Coronary artery (tissue), 2 donors: ENCODE measurements at regions not wholly inside any gene's neighbourhood (a gene's known extent, or its start where the extent isn't known, plus 50 kb on each side); places are given as distances from the start of the nearest gene placed in this dataset.
A peak's percentile ranks its signal among the peaks of the same experiment; 100 is the strongest.

Source experiments
- DNase-seq: peaks from one replicate; pipeline ENCODE4 v3.0.0-alpha.2; 2017; ENCODE audit warnings: low spot score
- H3K27ac ChIP-seq, 2 donors: fragments of 200-600 bp; sonication (generic); one replicate each; pipeline ENCODE4 v1.5.1; 2016 to 2019
- H3K4me3 ChIP-seq: fragments of 200-600 bp; sonication (generic); 2 replicates; pipeline ENCODE4 v1.5.1; 2016; ENCODE audit warnings: mild to moderate bottlenecking, moderate library complexity
- TF ChIP-seq, protein P1 (sequence below): fragments of 200-600 bp; sonication (generic); IDR thresholded peaks from one replicate; pipeline ENCODE4 v1.5.1; 2019; ENCODE audit warnings: antibody characterized with exemption

DNA sequence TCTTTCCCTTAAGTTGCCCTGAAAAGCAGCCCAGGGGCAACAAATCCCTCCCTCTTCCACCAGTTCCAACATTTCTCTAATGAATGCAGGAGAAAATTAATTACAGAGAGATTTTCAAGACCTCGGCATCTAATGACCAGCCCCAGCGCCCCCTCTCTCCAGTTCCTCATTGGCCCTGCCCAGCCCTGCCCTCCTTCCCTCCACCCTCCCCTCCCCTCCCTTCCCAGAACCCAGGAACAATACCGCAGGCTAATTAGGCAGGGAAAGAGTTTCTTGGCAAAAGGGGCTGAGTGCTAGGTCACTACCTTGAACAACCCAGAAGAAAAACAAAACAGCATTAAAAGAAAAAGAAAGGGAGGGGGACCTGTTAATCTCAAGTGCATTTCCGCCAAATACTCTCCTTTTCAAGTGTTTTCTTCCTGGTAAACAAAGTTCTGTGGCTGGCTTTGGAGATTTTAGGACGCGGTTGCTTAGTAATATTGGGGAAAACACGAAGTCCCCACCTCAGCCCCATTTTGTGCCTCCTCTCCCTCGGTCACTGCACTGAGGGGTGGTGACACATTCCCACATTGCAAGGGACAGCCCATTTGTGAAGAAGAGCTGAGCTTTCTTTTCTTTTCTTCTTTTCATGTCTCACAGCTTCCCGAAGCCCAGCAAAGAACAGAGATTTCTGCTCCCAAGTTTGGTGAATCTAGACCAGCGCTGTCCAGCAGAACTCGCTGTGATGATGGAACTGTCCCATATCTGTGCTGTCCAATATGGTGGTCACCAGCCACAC, 215.4 kb downstream of the SOX9 start:
- DNase-seq = no peak
- TF ChIP-seq, protein P1, sequence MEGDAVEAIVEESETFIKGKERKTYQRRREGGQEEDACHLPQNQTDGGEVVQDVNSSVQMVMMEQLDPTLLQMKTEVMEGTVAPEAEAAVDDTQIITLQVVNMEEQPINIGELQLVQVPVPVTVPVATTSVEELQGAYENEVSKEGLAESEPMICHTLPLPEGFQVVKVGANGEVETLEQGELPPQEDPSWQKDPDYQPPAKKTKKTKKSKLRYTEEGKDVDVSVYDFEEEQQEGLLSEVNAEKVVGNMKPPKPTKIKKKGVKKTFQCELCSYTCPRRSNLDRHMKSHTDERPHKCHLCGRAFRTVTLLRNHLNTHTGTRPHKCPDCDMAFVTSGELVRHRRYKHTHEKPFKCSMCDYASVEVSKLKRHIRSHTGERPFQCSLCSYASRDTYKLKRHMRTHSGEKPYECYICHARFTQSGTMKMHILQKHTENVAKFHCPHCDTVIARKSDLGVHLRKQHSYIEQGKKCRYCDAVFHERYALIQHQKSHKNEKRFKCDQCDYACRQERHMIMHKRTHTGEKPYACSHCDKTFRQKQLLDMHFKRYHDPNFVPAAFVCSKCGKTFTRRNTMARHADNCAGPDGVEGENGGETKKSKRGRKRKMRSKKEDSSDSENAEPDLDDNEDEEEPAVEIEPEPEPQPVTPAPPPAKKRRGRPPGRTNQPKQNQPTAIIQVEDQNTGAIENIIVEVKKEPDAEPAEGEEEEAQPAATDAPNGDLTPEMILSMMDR = no peak
- H3K4me3 ChIP-seq = no peak overlapping the region
- H3K27ac ChIP-seq = no peak overlapping the region

GRCh38 chr17:72336804-72337070, 215.9 kb downstream of the SOX9 start:
- Histone ChIP-seq H3K4me3 (no peak overlapping the region), H3K27ac (no peak overlapping the region)
- TF ChIP-seq, protein P1 = no peak
- DNase-seq = no peak

DNA sequence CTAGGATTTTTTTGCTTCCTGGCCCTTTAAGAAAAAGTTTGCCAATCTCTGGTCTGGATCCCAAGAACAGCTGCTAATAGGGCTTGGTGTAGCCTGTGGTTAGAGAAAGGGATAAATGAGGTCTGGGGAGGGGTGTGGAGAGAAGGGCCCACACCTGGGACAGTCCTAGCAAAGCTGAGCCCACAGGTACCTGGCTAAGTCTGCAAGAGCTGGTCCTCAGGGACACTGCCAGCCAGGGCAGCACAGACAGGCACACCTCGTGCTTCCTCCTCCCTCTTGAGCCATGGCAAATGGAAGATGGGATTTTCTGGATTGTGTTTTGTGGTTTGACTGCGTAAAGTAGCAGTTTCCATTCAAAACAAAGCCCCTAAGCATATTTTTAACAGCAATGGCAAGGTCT, 217.5 kb downstream of the SOX9 start:
- no peak overlapping the region for H3K4me3 ChIP-seq
- H3K27ac ChIP-seq = peak overlapping the region in 1 of 2 donors; percentile 33
- no peak for DNase-seq
- TF ChIP-seq, protein P1 = no peak

- Histone ChIP-seq H3K4me3 (no peak overlapping the region), H3K27ac (peak overlapping the region in 1 of 2 donors; percentile 37)
- no peak for DNase-seq
- TF ChIP-seq, protein P1 = no peak
Measured at GRCh38 chr17:72338847-72339790, 218.3 kb downstream of the SOX9 start.

GRCh38 chr17:72340836-72341235, 220.0 kb downstream of the SOX9 start:
- H3K4me3 ChIP-seq = no peak overlapping the region
- no peak overlapping the region for H3K27ac ChIP-seq
- no peak for DNase-seq
- TF ChIP-seq, protein P1 = no peak

DNA sequence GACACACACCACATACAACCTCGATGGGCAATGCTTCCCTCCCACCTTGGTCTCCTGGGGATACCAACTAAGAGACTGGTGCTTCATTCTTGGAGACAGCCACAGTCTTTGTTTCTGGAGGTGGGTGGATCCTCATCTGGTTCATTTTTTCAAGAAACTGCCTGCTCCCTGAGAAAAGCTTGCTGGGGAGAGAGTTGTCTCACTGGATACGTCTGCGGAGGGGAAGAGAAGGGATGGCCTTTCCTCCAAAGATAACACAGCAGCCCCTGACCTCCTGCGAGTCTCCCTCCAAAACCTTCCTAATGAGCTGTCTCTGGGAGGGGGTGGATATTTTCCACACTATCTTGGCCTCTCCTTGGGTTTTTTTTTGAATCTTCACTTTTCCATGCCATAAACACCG, 221.2 kb downstream of the SOX9 start:
- DNase-seq = no peak
- H3K27ac ChIP-seq = peak overlapping the region in 1 of 2 donors; percentile 10
- TF ChIP-seq, protein P1 = no peak
- H3K4me3 ChIP-seq = peak overlapping the region; percentile 52
